ENCODE measurements at regions not wholly inside any gene's neighbourhood (a gene's known extent, or its start where the extent isn't known, plus 50 kb on each side); places are given as distances from the start of the nearest gene placed in this dataset.

GRCh38 chr10:59108296-59108870 is 68.1 kb upstream of the PHYHIPL start:
- Mint-ChIP-seq H3K27me3 (no peaks in the 10 kb centered on the region), H3K4me3 (no peak overlapping the region), H3K36me3 (ENCODE audit: low read depth) (no peaks in the 10 kb centered on the region), H3K27ac (no peak overlapping the region), H3K4me1 (no peaks in the 10 kb centered on the region)
- ATAC-seq (no peak), DNase-seq (no peak)
- H3K9me3 ChIP-seq (ENCODE audit: control insufficient read depth, low read length, poor library complexity, severe bottlenecking): no peaks in the 10 kb centered on the region

GRCh38 chr10:59108886-59109288 is 67.6 kb upstream of the PHYHIPL start:
- H3K4me3 Mint-ChIP-seq: no peak overlapping the region
- ATAC-seq (no peak), DNase-seq (no peak)
- H3K27me3 Mint-ChIP-seq: no peaks in the 10 kb centered on the region
- H3K36me3 Mint-ChIP-seq (ENCODE audit: low read depth): no peaks in the 10 kb centered on the region
- no peaks in the 10 kb centered on the region for H3K9me3 ChIP-seq (ENCODE audit: control insufficient read depth, low read length, poor library complexity, severe bottlenecking)
- H3K4me1 Mint-ChIP-seq: no peaks in the 10 kb centered on the region
- no peak overlapping the region for H3K27ac Mint-ChIP-seq

- H3K36me3 Mint-ChIP-seq (ENCODE audit: low read depth): no peaks in the 10 kb centered on the region
- ATAC-seq: no peak
- H3K27me3 Mint-ChIP-seq: no peaks in the 10 kb centered on the region
Measured at GRCh38 chr10:59109826-59110225, 66.6 kb upstream of the PHYHIPL start.

GRCh38 chr10:59124187-59124586 is 52.3 kb upstream of the PHYHIPL start:
- H3K27me3 Mint-ChIP-seq: no peaks in the 10 kb centered on the region

More at GRCh38 chr10:59109826-59110225, 66.6 kb upstream of the PHYHIPL start:
- H3K4me3 Mint-ChIP-seq: no peak overlapping the region
- DNase-seq: no peak
- H3K4me1 Mint-ChIP-seq: no peaks in the 10 kb centered on the region
- no peak overlapping the region for H3K27ac Mint-ChIP-seq
- no peaks in the 10 kb centered on the region for H3K9me3 ChIP-seq (ENCODE audit: control insufficient read depth, low read length, poor library complexity, severe bottlenecking)

GRCh38 chr10:59125666-59126065 is 50.8 kb upstream of the PHYHIPL start:
- Mint-ChIP-seq H3K36me3 (ENCODE audit: low read depth) (no peaks in the 10 kb centered on the region), H3K4me1 (no peaks in the 10 kb centered on the region), H3K4me3 (no peak overlapping the region), H3K27me3 (no peaks in the 10 kb centered on the region), H3K27ac (no peak overlapping the region)
- DNase-seq: no peak
- no peak for ATAC-seq
- H3K9me3 ChIP-seq (ENCODE audit: control insufficient read depth, low read length, poor library complexity, severe bottlenecking): no peaks in the 10 kb centered on the region

More at GRCh38 chr10:59124187-59124586, 52.3 kb upstream of the PHYHIPL start:
- H3K27ac Mint-ChIP-seq: no peak overlapping the region
- no peak overlapping the region for H3K4me3 Mint-ChIP-seq
- H3K36me3 Mint-ChIP-seq (ENCODE audit: low read depth): no peaks in the 10 kb centered on the region
- no peak for ATAC-seq
- H3K4me1 Mint-ChIP-seq: no peaks in the 10 kb centered on the region
- H3K9me3 ChIP-seq (ENCODE audit: control insufficient read depth, low read length, poor library complexity, severe bottlenecking): no peaks in the 10 kb centered on the region
- no peak for DNase-seq

GRCh38 chr10:59126261-59126660 is 50.2 kb upstream of the PHYHIPL start:
- H3K27ac Mint-ChIP-seq: no peak overlapping the region
- H3K36me3 Mint-ChIP-seq (ENCODE audit: low read depth): no peaks in the 10 kb centered on the region
- no peaks in the 10 kb centered on the region for H3K9me3 ChIP-seq (ENCODE audit: control insufficient read depth, low read length, poor library complexity, severe bottlenecking)
- H3K4me3 Mint-ChIP-seq: no peak overlapping the region
- H3K27me3 Mint-ChIP-seq: no peaks in the 10 kb centered on the region
- ATAC-seq (no peak), DNase-seq (no peak)
- no peaks in the 10 kb centered on the region for H3K4me1 Mint-ChIP-seq

All from T-helper 17 cell (primary cell).